ENCODE measurements at regions not wholly inside any gene's neighbourhood (a gene's known extent, or its start where the extent isn't known, plus 50 kb on each side); places are given as distances from the start of the nearest gene placed in this dataset.

DNA sequence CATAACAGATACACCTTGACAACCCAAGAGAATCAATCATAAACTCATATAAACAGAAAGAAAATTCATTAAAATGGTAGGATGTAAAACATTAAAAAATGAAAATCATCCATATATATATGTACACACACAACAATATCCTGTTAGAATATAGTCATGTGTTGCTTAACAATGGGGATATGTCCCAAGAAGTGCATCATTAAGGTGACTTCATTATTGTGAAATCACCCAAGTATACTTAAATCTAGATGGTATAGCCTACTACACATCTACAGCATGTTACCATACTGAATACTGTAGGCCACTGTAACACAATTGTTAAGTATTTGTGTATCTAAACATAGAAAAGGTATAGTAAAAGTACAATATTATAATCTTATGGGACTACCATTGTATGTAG lies 115.8 kb upstream of the TMEM168 start:
- POLR2A ChIA-PET: no interaction called here
- Histone ChIP-seq H3K9ac (ENCODE audit: low read length) (no peak overlapping the region), H3K9me2 (ENCODE audit: insufficient read depth) (no peaks in the 10 kb centered on the region), H2AFZ (ENCODE audit: low read depth, low read length, poor library complexity, severe bottlenecking) (no peak overlapping the region), H4K20me1 (ENCODE audit: insufficient read depth) (no peaks in the 10 kb centered on the region; the same call in 1 of the 2 replicates), H3K4me3 (replicated peaks in 1 of 2; ENCODE audit: low read depth in 1 of 2, low read length in 2 of 2) (no peak overlapping the region), H3K79me2 (ENCODE audit: insufficient read depth, low read length) (no peaks in the 10 kb centered on the region), H3K4me2 (ENCODE audit: low read length) (no peak overlapping the region), H3K27ac (ENCODE audit: low read depth, low read length) (no peak overlapping the region), H3K9me3 (ENCODE audit: control insufficient read depth in 1 of 2, insufficient read depth in 1 of 2, low read depth in 1 of 2, low read length in 2 of 2) (no peaks in the 10 kb centered on the region), H3K36me3 (ENCODE audit: control insufficient read depth in 1 of 2, insufficient read depth in 2 of 2, low read length in 2 of 2) (no peaks in the 10 kb centered on the region), H3K4me1 (ENCODE audit: control insufficient read depth in 1 of 2, insufficient read depth in 2 of 2, low read length in 2 of 2) (no peaks in the 10 kb centered on the region), H3K27me3 (ENCODE audit: insufficient read depth, low read length) (no peaks in the 10 kb centered on the region)
- no TSS peak for BruUV-seq (replicated peaks)
- intact Hi-C loops (cut with micrococcal nuclease): no loop called here
- TF ChIP-seq SRF (IDR thresholded peaks at IDR 0.05; ENCODE audit: low read depth): no peak
- no peak for TF ChIP-seq SP1 (IDR thresholded peaks at IDR 0.05; ENCODE audit: low read depth)
- TF ChIP-seq, protein P1, sequence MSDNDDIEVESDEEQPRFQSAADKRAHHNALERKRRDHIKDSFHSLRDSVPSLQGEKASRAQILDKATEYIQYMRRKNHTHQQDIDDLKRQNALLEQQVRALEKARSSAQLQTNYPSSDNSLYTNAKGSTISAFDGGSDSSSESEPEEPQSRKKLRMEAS (IDR thresholded peaks at IDR 0.05): no peak
- TF ChIP-seq, protein P2, sequence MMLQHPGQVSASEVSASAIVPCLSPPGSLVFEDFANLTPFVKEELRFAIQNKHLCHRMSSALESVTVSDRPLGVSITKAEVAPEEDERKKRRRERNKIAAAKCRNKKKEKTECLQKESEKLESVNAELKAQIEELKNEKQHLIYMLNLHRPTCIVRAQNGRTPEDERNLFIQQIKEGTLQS (IDR thresholded peaks at IDR 0.05): no peak
- TF ChIP-seq POLR2A (IDR thresholded peaks at IDR 0.05; ENCODE audit: borderline replicate concordance, extremely low read depth, insufficient read depth, insufficient read length): no peak
- no peak for TF ChIP-seq POLR2AphosphoS5 (IDR thresholded peaks at IDR 0.05; ENCODE audit: low read depth, low read length)
- ATAC-seq (no peak), DNase-seq (ENCODE audit: low read depth, low spot score) (no peak)
- CTCF ChIA-PET: no interaction called here
- RAD21 ChIA-PET (ENCODE audit: low non-redundant PET in 1 of 2, low total read pairs in 2 of 2, uncharacterized antibody in 2 of 2, unreplicated experiment in 2 of 2): no interaction called here

DNA sequence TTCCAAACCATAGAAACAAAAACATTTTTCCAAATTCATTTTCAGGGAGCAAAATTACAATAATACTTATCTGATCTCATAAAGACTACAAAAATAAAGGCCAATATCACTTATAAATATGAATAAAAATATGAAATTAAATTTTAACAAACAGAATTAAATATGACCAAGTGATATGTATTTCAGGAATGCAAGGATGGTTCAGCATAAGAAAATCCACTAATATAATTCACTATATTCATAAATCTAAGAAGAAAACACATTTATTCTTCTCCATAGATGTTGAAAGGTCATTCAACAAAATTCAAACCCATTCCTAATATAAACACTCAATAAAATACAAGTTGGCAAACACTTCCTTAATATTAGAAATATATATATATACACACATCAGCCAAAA lies 115.2 kb upstream of the TMEM168 start:
- ChIA-PET RAD21 (ENCODE audit: low non-redundant PET in 1 of 2, low total read pairs in 2 of 2, uncharacterized antibody in 2 of 2, unreplicated experiment in 2 of 2) (no interaction called here), POLR2A (no interaction called here), CTCF (no interaction called here)
- Histone ChIP-seq H3K79me2 (ENCODE audit: insufficient read depth, low read length) (no peaks in the 10 kb centered on the region), H4K20me1 (ENCODE audit: insufficient read depth) (no peaks in the 10 kb centered on the region; the same call in 1 of the 2 replicates), H3K4me1 (ENCODE audit: control insufficient read depth in 1 of 2, insufficient read depth in 2 of 2, low read length in 2 of 2) (no peaks in the 10 kb centered on the region), H3K9ac (ENCODE audit: low read length) (no peak overlapping the region), H3K9me3 (ENCODE audit: control insufficient read depth in 1 of 2, insufficient read depth in 1 of 2, low read depth in 1 of 2, low read length in 2 of 2) (no peaks in the 10 kb centered on the region), H3K4me2 (ENCODE audit: low read length) (no peak overlapping the region), H3K27ac (ENCODE audit: low read depth, low read length) (no peak overlapping the region), H3K27me3 (ENCODE audit: insufficient read depth, low read length) (no peaks in the 10 kb centered on the region), H3K36me3 (ENCODE audit: control insufficient read depth in 1 of 2, insufficient read depth in 2 of 2, low read length in 2 of 2) (no peaks in the 10 kb centered on the region), H2AFZ (ENCODE audit: low read depth, low read length, poor library complexity, severe bottlenecking) (no peak overlapping the region), H3K9me2 (ENCODE audit: insufficient read depth) (no peaks in the 10 kb centered on the region), H3K4me3 (replicated peaks in 1 of 2; ENCODE audit: low read depth in 1 of 2, low read length in 2 of 2) (no peak overlapping the region)
- no peak for DNase-seq (ENCODE audit: low read depth, low spot score)
- no TSS peak for BruUV-seq (replicated peaks)
- TF ChIP-seq, protein P3, sequence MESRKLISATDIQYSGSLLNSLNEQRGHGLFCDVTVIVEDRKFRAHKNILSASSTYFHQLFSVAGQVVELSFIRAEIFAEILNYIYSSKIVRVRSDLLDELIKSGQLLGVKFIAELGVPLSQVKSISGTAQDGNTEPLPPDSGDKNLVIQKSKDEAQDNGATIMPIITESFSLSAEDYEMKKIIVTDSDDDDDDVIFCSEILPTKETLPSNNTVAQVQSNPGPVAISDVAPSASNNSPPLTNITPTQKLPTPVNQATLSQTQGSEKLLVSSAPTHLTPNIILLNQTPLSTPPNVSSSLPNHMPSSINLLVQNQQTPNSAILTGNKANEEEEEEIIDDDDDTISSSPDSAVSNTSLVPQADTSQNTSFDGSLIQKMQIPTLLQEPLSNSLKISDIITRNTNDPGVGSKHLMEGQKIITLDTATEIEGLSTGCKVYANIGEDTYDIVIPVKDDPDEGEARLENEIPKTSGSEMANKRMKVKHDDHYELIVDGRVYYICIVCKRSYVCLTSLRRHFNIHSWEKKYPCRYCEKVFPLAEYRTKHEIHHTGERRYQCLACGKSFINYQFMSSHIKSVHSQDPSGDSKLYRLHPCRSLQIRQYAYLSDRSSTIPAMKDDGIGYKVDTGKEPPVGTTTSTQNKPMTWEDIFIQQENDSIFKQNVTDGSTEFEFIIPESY (IDR thresholded peaks at IDR 0.05; ENCODE audit: extremely low read depth, insufficient replicate concordance, low read length): no peak
- TF ChIP-seq, protein P1 (IDR thresholded peaks at IDR 0.05): no peak
- TF ChIP-seq EZH2phosphoT487 (IDR thresholded peaks at IDR 0.05; ENCODE audit: borderline replicate concordance): no peak
- TF ChIP-seq, protein P4, sequence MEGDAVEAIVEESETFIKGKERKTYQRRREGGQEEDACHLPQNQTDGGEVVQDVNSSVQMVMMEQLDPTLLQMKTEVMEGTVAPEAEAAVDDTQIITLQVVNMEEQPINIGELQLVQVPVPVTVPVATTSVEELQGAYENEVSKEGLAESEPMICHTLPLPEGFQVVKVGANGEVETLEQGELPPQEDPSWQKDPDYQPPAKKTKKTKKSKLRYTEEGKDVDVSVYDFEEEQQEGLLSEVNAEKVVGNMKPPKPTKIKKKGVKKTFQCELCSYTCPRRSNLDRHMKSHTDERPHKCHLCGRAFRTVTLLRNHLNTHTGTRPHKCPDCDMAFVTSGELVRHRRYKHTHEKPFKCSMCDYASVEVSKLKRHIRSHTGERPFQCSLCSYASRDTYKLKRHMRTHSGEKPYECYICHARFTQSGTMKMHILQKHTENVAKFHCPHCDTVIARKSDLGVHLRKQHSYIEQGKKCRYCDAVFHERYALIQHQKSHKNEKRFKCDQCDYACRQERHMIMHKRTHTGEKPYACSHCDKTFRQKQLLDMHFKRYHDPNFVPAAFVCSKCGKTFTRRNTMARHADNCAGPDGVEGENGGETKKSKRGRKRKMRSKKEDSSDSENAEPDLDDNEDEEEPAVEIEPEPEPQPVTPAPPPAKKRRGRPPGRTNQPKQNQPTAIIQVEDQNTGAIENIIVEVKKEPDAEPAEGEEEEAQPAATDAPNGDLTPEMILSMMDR (IDR thresholded peaks at IDR 0.05 in 2 of 3, conservative IDR thresholded peaks at IDR 0.05 in 1 of 3; ENCODE audit: borderline replicate concordance in 1 of 3, insufficient read depth in 1 of 3, low read depth in 2 of 3, low read length in 2 of 3): no peak
- TF ChIP-seq, protein P5, sequence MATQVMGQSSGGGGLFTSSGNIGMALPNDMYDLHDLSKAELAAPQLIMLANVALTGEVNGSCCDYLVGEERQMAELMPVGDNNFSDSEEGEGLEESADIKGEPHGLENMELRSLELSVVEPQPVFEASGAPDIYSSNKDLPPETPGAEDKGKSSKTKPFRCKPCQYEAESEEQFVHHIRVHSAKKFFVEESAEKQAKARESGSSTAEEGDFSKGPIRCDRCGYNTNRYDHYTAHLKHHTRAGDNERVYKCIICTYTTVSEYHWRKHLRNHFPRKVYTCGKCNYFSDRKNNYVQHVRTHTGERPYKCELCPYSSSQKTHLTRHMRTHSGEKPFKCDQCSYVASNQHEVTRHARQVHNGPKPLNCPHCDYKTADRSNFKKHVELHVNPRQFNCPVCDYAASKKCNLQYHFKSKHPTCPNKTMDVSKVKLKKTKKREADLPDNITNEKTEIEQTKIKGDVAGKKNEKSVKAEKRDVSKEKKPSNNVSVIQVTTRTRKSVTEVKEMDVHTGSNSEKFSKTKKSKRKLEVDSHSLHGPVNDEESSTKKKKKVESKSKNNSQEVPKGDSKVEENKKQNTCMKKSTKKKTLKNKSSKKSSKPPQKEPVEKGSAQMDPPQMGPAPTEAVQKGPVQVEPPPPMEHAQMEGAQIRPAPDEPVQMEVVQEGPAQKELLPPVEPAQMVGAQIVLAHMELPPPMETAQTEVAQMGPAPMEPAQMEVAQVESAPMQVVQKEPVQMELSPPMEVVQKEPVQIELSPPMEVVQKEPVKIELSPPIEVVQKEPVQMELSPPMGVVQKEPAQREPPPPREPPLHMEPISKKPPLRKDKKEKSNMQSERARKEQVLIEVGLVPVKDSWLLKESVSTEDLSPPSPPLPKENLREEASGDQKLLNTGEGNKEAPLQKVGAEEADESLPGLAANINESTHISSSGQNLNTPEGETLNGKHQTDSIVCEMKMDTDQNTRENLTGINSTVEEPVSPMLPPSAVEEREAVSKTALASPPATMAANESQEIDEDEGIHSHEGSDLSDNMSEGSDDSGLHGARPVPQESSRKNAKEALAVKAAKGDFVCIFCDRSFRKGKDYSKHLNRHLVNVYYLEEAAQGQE (IDR thresholded peaks at IDR 0.05; ENCODE audit: low read depth): no peak
- no peak for TF ChIP-seq ELF1 (IDR thresholded peaks at IDR 0.05; ENCODE audit: borderline replicate concordance, low read depth)
- no peak for TF ChIP-seq TCF7L2 (IDR thresholded peaks at IDR 0.05; ENCODE audit: borderline replicate concordance, extremely low read depth, insufficient read depth, insufficient read length)
- intact Hi-C loops (cut with micrococcal nuclease): no loop called here
- ATAC-seq: no peak
